ENCODE measurements at regions not wholly inside any gene's neighbourhood (a gene's known extent, or its start where the extent isn't known, plus 50 kb on each side); places are given as distances from the start of the nearest gene placed in this dataset.

DNA sequence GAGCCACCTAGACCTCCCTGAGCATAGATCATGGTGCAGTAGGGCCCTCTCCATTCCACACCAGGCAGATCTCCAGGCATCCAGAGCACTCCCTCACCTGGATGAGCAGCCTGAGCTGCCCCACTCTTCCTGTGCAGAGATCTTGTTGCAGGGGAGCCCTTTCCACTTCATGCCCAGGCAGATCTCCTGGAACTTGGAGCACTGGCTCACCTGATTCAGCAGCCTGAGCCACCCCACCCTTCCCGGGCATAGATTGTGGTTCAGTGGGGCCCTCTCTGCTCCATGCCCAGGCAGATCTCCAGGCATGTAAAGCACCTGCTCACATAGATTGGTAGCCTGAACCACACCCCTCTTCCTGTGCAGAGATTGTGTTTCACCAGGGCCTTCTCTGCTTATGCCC, 78.0 kb downstream of the SEC16B start:
- no peak overlapping the region for H3K4me3 ChIP-seq (ENCODE audit: low read length)
- no peaks in the 10 kb centered on the region for H3K9me2 ChIP-seq (replicated peaks; ENCODE audit: control insufficient read depth, low read length)
- no peaks in the 10 kb centered on the region for H3K4me1 ChIP-seq (ENCODE audit: control insufficient read depth, low read length)
- H3F3A ChIP-seq (ENCODE audit: control insufficient read depth, insufficient read depth): no peaks in the 10 kb centered on the region
- H3K27ac ChIP-seq (ENCODE audit: low read depth, low read length): no peak overlapping the region
- H3K36me3 ChIP-seq (ENCODE audit: control insufficient read depth, low read length): no peaks in the 10 kb centered on the region
- H3K4me2 ChIP-seq (ENCODE audit: low read length): no peak overlapping the region
- H3K27me3 ChIP-seq (ENCODE audit: control insufficient read depth, low read length): no peaks in the 10 kb centered on the region
- no peaks in the 10 kb centered on the region for H3K79me2 ChIP-seq (ENCODE audit: control insufficient read depth, low read length)
- H3K9me3 ChIP-seq (ENCODE audit: control insufficient read depth, insufficient read depth, low read length): peaks cover 5% of the 10 kb centered on the region; the same call in 1 of the 2 replicates
- no peaks in the 10 kb centered on the region for H4K20me1 ChIP-seq (ENCODE audit: control insufficient read depth, insufficient read depth, low read depth, low read length)
- TF ChIP-seq, protein P1, sequence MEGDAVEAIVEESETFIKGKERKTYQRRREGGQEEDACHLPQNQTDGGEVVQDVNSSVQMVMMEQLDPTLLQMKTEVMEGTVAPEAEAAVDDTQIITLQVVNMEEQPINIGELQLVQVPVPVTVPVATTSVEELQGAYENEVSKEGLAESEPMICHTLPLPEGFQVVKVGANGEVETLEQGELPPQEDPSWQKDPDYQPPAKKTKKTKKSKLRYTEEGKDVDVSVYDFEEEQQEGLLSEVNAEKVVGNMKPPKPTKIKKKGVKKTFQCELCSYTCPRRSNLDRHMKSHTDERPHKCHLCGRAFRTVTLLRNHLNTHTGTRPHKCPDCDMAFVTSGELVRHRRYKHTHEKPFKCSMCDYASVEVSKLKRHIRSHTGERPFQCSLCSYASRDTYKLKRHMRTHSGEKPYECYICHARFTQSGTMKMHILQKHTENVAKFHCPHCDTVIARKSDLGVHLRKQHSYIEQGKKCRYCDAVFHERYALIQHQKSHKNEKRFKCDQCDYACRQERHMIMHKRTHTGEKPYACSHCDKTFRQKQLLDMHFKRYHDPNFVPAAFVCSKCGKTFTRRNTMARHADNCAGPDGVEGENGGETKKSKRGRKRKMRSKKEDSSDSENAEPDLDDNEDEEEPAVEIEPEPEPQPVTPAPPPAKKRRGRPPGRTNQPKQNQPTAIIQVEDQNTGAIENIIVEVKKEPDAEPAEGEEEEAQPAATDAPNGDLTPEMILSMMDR (IDR thresholded peaks at IDR 0.05; ENCODE audit: low read depth, low read length, poor library complexity, severe bottlenecking): no peak
- no peak for TF ChIP-seq EZH2phosphoT487 (IDR thresholded peaks at IDR 0.05; ENCODE audit: borderline replicate concordance, low read length)

DNA sequence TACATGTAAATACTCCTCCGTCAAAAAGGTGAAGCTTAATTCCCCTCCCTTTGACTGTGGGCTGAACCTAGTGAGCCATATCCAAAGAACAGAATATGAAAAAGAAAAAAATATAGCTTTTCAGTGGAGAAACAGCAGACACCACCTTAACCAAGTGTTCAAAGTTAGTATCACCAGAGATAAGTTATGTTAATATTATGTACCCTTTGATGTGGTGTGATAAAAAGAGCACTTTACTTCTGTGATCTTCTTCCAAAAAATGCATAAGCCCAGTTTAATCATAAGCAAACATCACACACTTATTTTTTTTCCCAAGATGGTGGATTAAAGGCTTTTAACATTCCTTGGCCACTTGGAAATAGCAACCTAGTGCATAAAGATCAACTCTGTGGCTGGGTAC, 79.4 kb downstream of the SEC16B start:
- no peaks in the 10 kb centered on the region for H3F3A ChIP-seq (ENCODE audit: control insufficient read depth, insufficient read depth)
- H3K4me1 ChIP-seq (ENCODE audit: control insufficient read depth, low read length): no peaks in the 10 kb centered on the region
- TF ChIP-seq EZH2phosphoT487 (IDR thresholded peaks at IDR 0.05; ENCODE audit: borderline replicate concordance, low read length): no peak
- TF ChIP-seq, protein P1 (IDR thresholded peaks at IDR 0.05; ENCODE audit: low read depth, low read length, poor library complexity, severe bottlenecking): no peak
- H4K20me1 ChIP-seq (ENCODE audit: control insufficient read depth, insufficient read depth, low read depth, low read length): no peaks in the 10 kb centered on the region
- no peaks in the 10 kb centered on the region for H3K27me3 ChIP-seq (ENCODE audit: control insufficient read depth, low read length)
- no peak overlapping the region for H3K4me3 ChIP-seq (ENCODE audit: low read length)
- H3K36me3 ChIP-seq (ENCODE audit: control insufficient read depth, low read length): no peaks in the 10 kb centered on the region
- no peaks in the 10 kb centered on the region for H3K79me2 ChIP-seq (ENCODE audit: control insufficient read depth, low read length)
- H3K9me3 ChIP-seq (ENCODE audit: control insufficient read depth, insufficient read depth, low read length): peaks cover 5% of the 10 kb centered on the region; the same call in 1 of the 2 replicates
- no peak overlapping the region for H3K27ac ChIP-seq (ENCODE audit: low read depth, low read length)
- H3K9me2 ChIP-seq (replicated peaks; ENCODE audit: control insufficient read depth, low read length): no peaks in the 10 kb centered on the region
- H3K4me2 ChIP-seq (ENCODE audit: low read length): no peak overlapping the region

DNA sequence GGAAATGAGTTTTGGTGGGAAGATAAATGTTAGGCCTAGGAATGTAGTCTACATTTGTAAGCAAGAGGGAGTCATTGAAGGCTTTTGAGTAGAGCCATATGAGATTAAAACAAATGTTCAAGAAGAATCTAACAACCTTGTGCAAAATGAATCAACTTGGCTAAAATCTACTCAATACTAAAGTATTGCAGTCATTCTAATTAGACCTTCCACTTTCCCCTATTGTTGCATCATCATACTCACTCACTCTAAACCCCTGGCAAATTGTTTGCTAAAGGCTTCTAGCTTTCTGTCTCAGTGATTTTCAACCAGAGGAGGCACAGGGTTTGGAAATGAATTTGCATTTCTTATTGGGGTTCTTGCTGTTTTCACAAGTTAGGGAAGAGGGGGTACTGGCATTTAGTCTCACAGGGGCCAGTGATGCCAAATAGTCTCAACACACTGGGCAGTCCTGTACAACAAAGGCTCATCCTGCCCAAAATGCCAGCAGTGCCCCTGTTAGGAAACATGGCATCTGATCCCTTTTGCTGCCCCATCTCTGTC, 85.3 kb downstream of the SEC16B start:
- H3K4me3 ChIP-seq (ENCODE audit: low read length): no peak overlapping the region
- H3K79me2 ChIP-seq (ENCODE audit: control insufficient read depth, low read length): no peaks in the 10 kb centered on the region
- H4K20me1 ChIP-seq (ENCODE audit: control insufficient read depth, insufficient read depth, low read depth, low read length): no peaks in the 10 kb centered on the region
- H3K9me2 ChIP-seq (replicated peaks; ENCODE audit: control insufficient read depth, low read length): no peaks in the 10 kb centered on the region
- H3F3A ChIP-seq (ENCODE audit: control insufficient read depth, insufficient read depth): no peaks in the 10 kb centered on the region
- H3K27me3 ChIP-seq (ENCODE audit: control insufficient read depth, low read length): no peaks in the 10 kb centered on the region
- no peak overlapping the region for H3K27ac ChIP-seq (ENCODE audit: low read depth, low read length)
- H3K36me3 ChIP-seq (ENCODE audit: control insufficient read depth, low read length): no peaks in the 10 kb centered on the region
- no peak for TF ChIP-seq EZH2phosphoT487 (IDR thresholded peaks at IDR 0.05; ENCODE audit: borderline replicate concordance, low read length)
- TF ChIP-seq, protein P1 (IDR thresholded peaks at IDR 0.05; ENCODE audit: low read depth, low read length, poor library complexity, severe bottlenecking): no peak
- H3K4me1 ChIP-seq (ENCODE audit: control insufficient read depth, low read length): no peaks in the 10 kb centered on the region
- H3K9me3 ChIP-seq (ENCODE audit: control insufficient read depth, insufficient read depth, low read length): no peaks in the 10 kb centered on the region
- H3K4me2 ChIP-seq (ENCODE audit: low read length): no peak overlapping the region

Measured in DOHH2 (cell line).